ENCODE measurements at regions not wholly inside any gene's neighbourhood (a gene's known extent, or its start where the extent isn't known, plus 50 kb on each side); places are given as distances from the start of the nearest gene placed in this dataset.

- TF ChIP-seq EZH2 (IDR thresholded peaks at IDR 0.05; ENCODE audit: insufficient read depth, poor library complexity, severe bottlenecking) (no peak), EZH2phosphoT487 (IDR thresholded peaks at IDR 0.05; ENCODE audit: insufficient read depth, low read depth) (no peak)
These were observed 158.1 kb upstream of the ANXA10 start for GRCh38 chr4:167934216-167934615.
